Trophoblast cell (in vitro differentiated cells and primary cell): ENCODE measurements at regions not wholly inside any gene's neighbourhood (a gene's known extent, or its start where the extent isn't known, plus 50 kb on each side); places are given as distances from the start of the nearest gene placed in this dataset.

Source experiments
- DNase-seq, 2 donors: peaks; one replicate each; pipeline ENCODE4 v3.0.0-alpha.2; 2016
- H2AFZ ChIP-seq: 2 replicates; pipeline ENCODE4 v1.6.1; 2013; ENCODE audit warnings: low read length, moderate library complexity, mild to moderate bottlenecking; ENCODE audit not compliant: insufficient read depth, poor library complexity
- H2AK5ac ChIP-seq: 2 replicates; pipeline ENCODE4 v1.6.1; 2013; ENCODE audit warnings: mild to moderate bottlenecking, low read length
- H2BK120ac ChIP-seq: 2 replicates; pipeline ENCODE4 v1.6.1; 2013; ENCODE audit warnings: low read length, mild to moderate bottlenecking, moderate library complexity; ENCODE audit not compliant: insufficient read depth, poor library complexity
- H2BK12ac ChIP-seq: 2 replicates; pipeline ENCODE4 v1.6.1; 2013; ENCODE audit warnings: mild to moderate bottlenecking, low read length, moderate library complexity
- H2BK5ac ChIP-seq: 2 replicates; pipeline ENCODE4 v1.6.1; 2013; ENCODE audit warnings: low read length, low read depth, moderate library complexity, mild to moderate bottlenecking; ENCODE audit not compliant: poor library complexity
- H3K14ac ChIP-seq: 2 replicates; pipeline ENCODE4 v1.6.1; 2013; ENCODE audit warnings: mild to moderate bottlenecking, low read length
- H3K18ac ChIP-seq: 2 replicates; pipeline ENCODE4 v1.6.1; 2013; ENCODE audit warnings: mild to moderate bottlenecking, low read length
- H3K23ac ChIP-seq: 2 replicates; pipeline ENCODE4 v1.6.1; 2013; ENCODE audit warnings: low read length
- H3K27ac ChIP-seq: 2 replicates; pipeline ENCODE4 v1.5.1; 2013; ENCODE audit warnings: low read depth, mild to moderate bottlenecking, inconsistent platforms, low read length, moderate library complexity
- H3K27me3 ChIP-seq: 2 replicates; pipeline ENCODE4 v1.6.1; 2013; ENCODE audit warnings: inconsistent platforms, mild to moderate bottlenecking, low read length, moderate library complexity; ENCODE audit not compliant: insufficient read depth
- H3K36me3 ChIP-seq, 2 experiments: 1 replicate in 1 of 2; 2 replicates in 1 of 2; pipeline ENCODE4 v1.6.1; 2013; ENCODE audit warnings: low read length in 2 of 2, mild to moderate bottlenecking in 2 of 2, moderate library complexity in 1 of 2; ENCODE audit not compliant: insufficient read depth in 2 of 2, control insufficient read depth in 1 of 2
- H3K4ac ChIP-seq: 2 replicates; pipeline ENCODE4 v1.6.1; 2013; ENCODE audit warnings: low read depth, mild to moderate bottlenecking, low read length, moderate library complexity
- H3K4me1 ChIP-seq, 2 experiments: 1 replicate in 1 of 2; 2 replicates in 1 of 2; pipeline ENCODE4 v1.6.1; 2013; ENCODE audit warnings: low read length in 2 of 2, mild to moderate bottlenecking in 2 of 2, moderate library complexity in 1 of 2; ENCODE audit not compliant: insufficient read depth in 2 of 2, control insufficient read depth in 1 of 2
- H3K4me2 ChIP-seq: 2 replicates; pipeline ENCODE4 v1.6.1; 2013; ENCODE audit warnings: inconsistent platforms, mild to moderate bottlenecking, low read length, moderate library complexity
- H3K4me3 ChIP-seq: 2 replicates; pipeline ENCODE4 v1.5.1; 2013; ENCODE audit warnings: mild to moderate bottlenecking, low read depth, low read length, inconsistent platforms
- H3K79me1 ChIP-seq: one replicate; pipeline ENCODE4 v1.6.1; 2013; ENCODE audit warnings: low read length
- H3K79me2 ChIP-seq: 2 replicates; pipeline ENCODE4 v1.6.1; 2013; ENCODE audit warnings: low read length, mild to moderate bottlenecking; ENCODE audit not compliant: control insufficient read depth, insufficient read depth, poor library complexity
- H3K9ac ChIP-seq: 2 replicates; pipeline ENCODE4 v1.6.1; 2013; ENCODE audit warnings: mild to moderate bottlenecking, low read length
- H3K9me3 ChIP-seq: 2 replicates; pipeline ENCODE4 v1.6.1; 2013; ENCODE audit warnings: low read depth, mild to moderate bottlenecking, control low read depth, inconsistent platforms, low read length; ENCODE audit not compliant: insufficient read depth
- H4K12ac ChIP-seq: 2 replicates; pipeline ENCODE4 v1.6.1; 2013; ENCODE audit warnings: low read depth, mild to moderate bottlenecking, low read length, moderate library complexity
- H4K8ac ChIP-seq: 2 replicates; pipeline ENCODE4 v1.6.1; 2013; ENCODE audit warnings: low read depth, mild to moderate bottlenecking, low read length, moderate library complexity
- H4K91ac ChIP-seq: one replicate; pipeline ENCODE4 v1.6.1; 2013; ENCODE audit warnings: low read depth, mild to moderate bottlenecking, low read length, moderate library complexity
- WGBS: extraction: QIAGEN DNeasy Blood & Tissue Kit; methylation state at CpG from one replicate; pipeline ENCODE4 v1.1.7; 2013; ENCODE audit warnings: missing lambda C conversion rate; ENCODE audit not compliant: insufficient read length, insufficient coverage; ENCODE audit errors: extremely low coverage; 5-methylcytosine and 5-hydroxymethylcytosine counted together

DNA sequence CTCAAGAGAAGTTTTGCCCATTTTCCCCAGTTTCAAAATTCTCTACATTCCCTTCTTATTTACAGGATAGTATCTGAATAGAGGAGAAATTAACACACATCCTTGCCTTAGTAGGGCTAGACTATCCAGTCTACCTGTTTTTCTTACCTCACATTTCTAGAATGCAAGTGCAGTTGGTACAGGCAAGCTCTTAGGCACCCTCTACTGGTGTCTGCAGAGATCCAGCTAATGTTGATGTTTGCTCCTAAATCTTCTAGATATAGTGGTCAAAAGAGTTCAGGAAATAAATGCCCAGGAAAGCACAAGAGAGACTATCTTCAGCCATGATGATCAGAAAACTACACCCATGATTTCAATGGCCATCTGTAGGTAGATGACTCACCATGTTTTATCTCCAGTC lies 205.3 kb downstream of the HTR7 start:
- H3K4ac ChIP-seq = no peak overlapping the region
- DNase-seq = peak; percentile 24 to 46
- no peaks in the 10 kb centered on the region for H3K4me1 ChIP-seq

DNA sequence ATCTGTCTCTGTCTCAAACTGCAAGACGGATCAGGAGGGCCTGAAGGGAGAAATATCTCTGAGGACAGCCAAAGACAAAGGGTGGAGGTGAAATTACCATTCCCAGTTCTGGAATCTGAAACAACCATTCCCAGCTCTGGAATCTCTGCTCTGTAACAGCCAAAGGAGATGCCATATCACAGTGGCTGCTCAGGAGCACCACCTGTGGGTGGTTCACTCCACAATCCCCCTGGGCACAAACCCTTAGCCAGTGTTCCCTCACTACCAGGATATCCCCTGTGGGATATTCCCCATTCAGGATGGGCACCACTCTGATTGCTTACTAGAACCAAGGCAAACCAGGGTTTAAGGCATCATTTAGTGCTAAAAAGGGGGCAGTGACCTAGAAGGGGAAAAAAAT lies 199.0 kb downstream of the HTR7 start:
- Histone ChIP-seq H3K36me3 (no peaks in the 10 kb centered on the region), H3K9ac (no peak overlapping the region), H4K91ac (no peak overlapping the region), H2BK12ac (no peak overlapping the region), H2AFZ (no peak overlapping the region), H4K12ac (no peak overlapping the region), H3K4me1 (no peaks in the 10 kb centered on the region), H2BK120ac (no peak overlapping the region), H2BK5ac (no peak overlapping the region), H3K9me3 (no peaks in the 10 kb centered on the region), H3K27me3 (no peaks in the 10 kb centered on the region), H2AK5ac (no peak overlapping the region), H3K4ac (no peak overlapping the region), H3K18ac (no peak overlapping the region), H3K4me2 (no peak overlapping the region), H3K23ac (no peak overlapping the region), H3K4me3 (no peak overlapping the region), H3K27ac (no peak overlapping the region), H4K8ac (no peak overlapping the region), H3K79me1 (no peaks in the 10 kb centered on the region), H3K14ac (no peak overlapping the region), H3K79me2 (no peaks in the 10 kb centered on the region)
- peak in 1 of 2 donors; percentile 8 for DNase-seq
- no CpG with 5 or more reads among the region's 1 CpG for WGBS

More for the DNA sequence above, 205.3 kb downstream of the HTR7 start:
- H3K27me3 ChIP-seq = no peaks in the 10 kb centered on the region
- no peaks in the 10 kb centered on the region for H3K9me3 ChIP-seq
- no peak overlapping the region for H2BK12ac ChIP-seq
- H3K27ac ChIP-seq = no peak overlapping the region
- no peak overlapping the region for H3K18ac ChIP-seq
- no peak overlapping the region for H2AK5ac ChIP-seq
- H3K23ac ChIP-seq = no peak overlapping the region
- no peak overlapping the region for H3K4me2 ChIP-seq
- H3K36me3 ChIP-seq = no peaks in the 10 kb centered on the region
- H3K4me3 ChIP-seq = no peak overlapping the region
- H4K12ac ChIP-seq = no peak overlapping the region
- H4K8ac ChIP-seq = no peak overlapping the region
- H3K79me1 ChIP-seq = no peaks in the 10 kb centered on the region
- H2BK120ac ChIP-seq = no peak overlapping the region
- H2BK5ac ChIP-seq = no peak overlapping the region
- H3K14ac ChIP-seq = no peak overlapping the region
- no peaks in the 10 kb centered on the region for H3K79me2 ChIP-seq
- H2AFZ ChIP-seq = no peak overlapping the region
- no peak overlapping the region for H4K91ac ChIP-seq
- no peak overlapping the region for H3K9ac ChIP-seq

DNA sequence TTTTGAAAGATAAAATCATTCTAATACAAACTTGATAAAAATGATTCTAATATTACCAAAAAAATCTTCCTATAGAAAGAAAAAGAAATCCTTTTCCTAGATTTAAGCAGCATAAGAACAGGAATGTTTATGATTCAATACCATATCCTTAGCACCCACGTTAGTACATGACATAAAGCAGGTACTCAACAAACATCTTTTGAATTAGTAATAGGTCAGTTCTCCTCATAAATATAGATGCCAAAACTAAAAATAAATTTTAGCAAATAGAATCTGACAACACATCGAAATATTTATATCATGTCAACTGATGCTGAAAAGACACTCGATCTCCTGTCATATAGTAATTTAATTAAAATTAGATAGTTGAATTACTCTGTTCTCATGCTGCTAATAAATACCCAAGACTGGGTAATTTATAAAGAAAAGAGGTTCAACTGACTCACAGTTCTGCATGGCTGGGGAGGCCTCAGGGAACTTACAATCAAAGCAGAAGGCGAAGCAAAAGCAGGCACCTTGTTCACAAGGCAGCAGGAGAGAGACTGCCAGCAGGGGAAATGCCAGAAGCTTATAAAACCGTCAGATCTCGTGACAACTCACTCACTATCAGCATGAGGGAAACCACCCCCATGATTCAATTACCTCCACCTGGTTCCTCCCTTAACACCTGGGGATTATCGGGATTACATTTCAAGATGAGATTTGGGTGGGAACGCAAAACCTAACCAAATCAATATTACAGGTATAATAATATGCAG lies 191.8 kb downstream of the HTR7 start:
- Histone ChIP-seq H4K91ac (no peak overlapping the region), H3K4me3 (no peak overlapping the region), H4K12ac (no peak overlapping the region), H3K4me1 (no peaks in the 10 kb centered on the region), H2BK12ac (no peak overlapping the region), H3K79me1 (no peaks in the 10 kb centered on the region), H3K36me3 (no peaks in the 10 kb centered on the region), H4K8ac (no peak overlapping the region), H3K4ac (no peak overlapping the region), H3K14ac (no peak overlapping the region), H3K27me3 (no peaks in the 10 kb centered on the region), H3K18ac (no peak overlapping the region), H3K9me3 (no peaks in the 10 kb centered on the region), H3K27ac (no peak overlapping the region), H3K9ac (no peak overlapping the region), H3K79me2 (no peaks in the 10 kb centered on the region), H2AK5ac (no peak overlapping the region), H2BK5ac (no peak overlapping the region), H2BK120ac (no peak overlapping the region), H3K23ac (no peak overlapping the region), H3K4me2 (no peak overlapping the region), H2AFZ (no peak overlapping the region)
- WGBS = no CpG with 5 or more reads among the region's 8 CpGs
- no peak for DNase-seq

DNA sequence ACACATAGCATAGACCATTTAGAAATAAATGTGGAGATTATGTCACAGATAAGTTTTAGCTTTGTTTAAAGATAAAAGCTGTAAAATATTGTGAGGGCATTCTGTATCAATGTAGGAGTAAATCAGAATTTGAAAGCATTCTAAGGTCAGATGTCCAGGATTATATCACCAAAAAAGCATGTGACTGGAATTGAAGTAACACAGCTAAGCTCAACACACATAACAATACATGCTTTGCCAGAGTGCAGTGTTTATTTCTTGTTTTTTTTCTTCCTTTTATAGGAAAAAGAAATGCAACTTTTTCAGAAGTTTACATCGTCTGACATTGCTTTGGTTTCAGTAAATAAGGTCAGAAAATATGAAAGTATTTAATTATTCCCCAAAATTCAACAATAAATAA lies 183.4 kb downstream of the HTR7 start:
- Histone ChIP-seq H3K36me3 (no peaks in the 10 kb centered on the region), H4K91ac (no peak overlapping the region), H3K4me1 (no peaks in the 10 kb centered on the region), H3K14ac (no peak overlapping the region), H3K27ac (no peak overlapping the region), H2BK12ac (no peak overlapping the region), H2AK5ac (no peak overlapping the region), H2BK120ac (no peak overlapping the region), H3K27me3 (no peaks in the 10 kb centered on the region), H3K79me2 (no peaks in the 10 kb centered on the region), H2BK5ac (no peak overlapping the region), H3K79me1 (no peaks in the 10 kb centered on the region), H4K8ac (no peak overlapping the region), H3K4me2 (no peak overlapping the region), H3K9me3 (no peaks in the 10 kb centered on the region), H2AFZ (no peak overlapping the region), H3K4me3 (no peak overlapping the region), H3K23ac (no peak overlapping the region), H3K18ac (no peak overlapping the region), H3K9ac (no peak overlapping the region), H4K12ac (no peak overlapping the region), H3K4ac (no peak overlapping the region)
- no CpG with 5 or more reads among the region's 1 CpG for WGBS
- DNase-seq = no peak
